Sigmoid colon (tissue), 6 donors: ENCODE measurements at regions not wholly inside any gene's neighbourhood (a gene's known extent, or its start where the extent isn't known, plus 50 kb on each side); places are given as distances from the start of the nearest gene placed in this dataset.
A peak's percentile ranks its signal among the peaks of the same experiment; 100 is the strongest.

Experiments used
- DNase-seq: peaks from one replicate; pipeline ENCODE4 v3.0.0-alpha.2; 2019
- H3K27ac ChIP-seq, 4 donors: fragments of 200-600 bp; sonication (generic); one replicate each; pipeline ENCODE4 v1.5.1; 2016 to 2019; ENCODE audit warnings: mild to moderate bottlenecking in 1 of 4
- H3K27me3 ChIP-seq, 3 donors: fragments of 200-600 bp; sonication (generic); one replicate each; pipeline ENCODE4 v1.5.1; 2019; ENCODE audit warnings: mild to moderate bottlenecking in 1 of 3
- H3K36me3 ChIP-seq, 4 donors: fragments of 200-600 bp; sonication (generic); one replicate each; pipeline ENCODE4 v1.5.1; 2016 to 2019
- H3K4me1 ChIP-seq, 4 donors: fragments of 200-600 bp; sonication (generic); one replicate each; pipeline ENCODE4 v1.5.1; 2017 to 2019
- H3K4me3 ChIP-seq, 4 donors: fragments of 200-600 bp; sonication (generic); one replicate each; pipeline ENCODE4 v1.5.1; 2017 to 2019; ENCODE audit warnings: mild to moderate bottlenecking in 2 of 4, moderate library complexity in 1 of 4
- H3K9me3 ChIP-seq, 4 donors: fragments of 200-600 bp in 3 of 4; sonication (generic) in 3 of 4; one replicate each; pipeline versions ENCODE4 v1.5.1 to v1.6.1; 2013 to 2019
- CTCF ChIP-seq, 4 experiments: fragments of 450-650 bp in 3 of 4; fragments of 200-600 bp in 1 of 4; IDR thresholded peaks; one replicate each; pipeline ENCODE4 v1.5.1; 2016 to 2019; ENCODE audit warnings: antibody characterized with exemption in 4 of 4, mild to moderate bottlenecking in 3 of 4, moderate library complexity in 2 of 4
- EP300 ChIP-seq, 4 donors: sonication (generic); formaldehyde crosslinking; IDR thresholded peaks; one replicate each; pipeline ENCODE4 v1.6.1; 2017; ENCODE audit warnings: antibody characterized with exemption in 4 of 4
- POLR2A ChIP-seq, 2 donors: fragments of 450-650 bp; IDR thresholded peaks; one replicate each; pipeline ENCODE4 v1.6.1; 2016; ENCODE audit warnings: antibody characterized with exemption in 2 of 2, mild to moderate bottlenecking in 2 of 2, moderate library complexity in 2 of 2
- POLR2AphosphoS5 ChIP-seq, 4 donors: sonication (generic); formaldehyde crosslinking; IDR thresholded peaks; one replicate each; pipeline ENCODE4 v1.6.1; 2017; ENCODE audit warnings: antibody characterized with exemption in 4 of 4
- WGBS, 2 donors: extraction: QIAGEN DNeasy Blood & Tissue Kit; methylation state at CpG; one replicate each; pipeline ENCODE4 v1.1.7; 2013; 5-methylcytosine and 5-hydroxymethylcytosine counted together
- intact Hi-C: fragments of 100-400 bp; cut with DNase I; formaldehyde crosslinking; loops from one replicate; pipeline ENCODE4 v1.15.1; 2023
- donor health status: healthy with polysubstance abuse.
- donor health status: healthy.

- H3K4me1 ChIP-seq: peaks cover 0 to 49% (median 38%) of the 10 kb centered on the region in 4 donors
- peaks cover 0 to 5% (median 3%) of the 10 kb centered on the region in 4 donors for H3K9me3 ChIP-seq
- intact Hi-C loops: loop anchor here (5.0 kb wide), 2 partner anchors 148 to 298 kb away; no protein-coding TSS in a partner anchor
- no peaks in the 10 kb centered on the region for H3K27me3 ChIP-seq
- H3K27ac ChIP-seq: peak overlapping the region in 1 of 4 donors; percentile 83
- TF ChIP-seq CTCF (IDR thresholded peaks at IDR 0.05) (no peak), POLR2A (IDR thresholded peaks at IDR 0.05) (no peak), POLR2AphosphoS5 (IDR thresholded peaks at IDR 0.05) (no peak), EP300 (IDR thresholded peaks at IDR 0.05) (no peak)
- no peaks in the 10 kb centered on the region for H3K36me3 ChIP-seq
- H3K4me3 ChIP-seq: no peak overlapping the region
- DNase-seq: no peak
These were observed 56.4 kb upstream of the RNU6-8 start for GRCh38 chr14:32259368-32260013.

GRCh38 chr14:32263939-32264567 is 61.0 kb upstream of the RNU6-8 start:
- H3K36me3 ChIP-seq: no peaks in the 10 kb centered on the region
- H3K9me3 ChIP-seq: peaks cover 0 to 5% (median 3%) of the 10 kb centered on the region in 4 donors
- H3K27ac ChIP-seq: no peak overlapping the region
- DNase-seq: no peak
- intact Hi-C loops: no loop called here
- 46 to 98% methylated on average over 1 of the region's 1 CpG for WGBS, 2 donors
- H3K4me1 ChIP-seq: peaks cover 0 to 9% (median 4%) of the 10 kb centered on the region in 4 donors
- TF ChIP-seq CTCF (IDR thresholded peaks at IDR 0.05): no peak
- no peaks in the 10 kb centered on the region for H3K27me3 ChIP-seq
- no peak overlapping the region for H3K4me3 ChIP-seq

- H3K4me1 ChIP-seq: no peaks in the 10 kb centered on the region
- H3K9me3 ChIP-seq: peaks cover 0 to 5% (median 3%) of the 10 kb centered on the region in 4 donors
- TF ChIP-seq POLR2AphosphoS5 (IDR thresholded peaks at IDR 0.05): no peak
- no peak for TF ChIP-seq EP300 (IDR thresholded peaks at IDR 0.05)
- TF ChIP-seq CTCF (IDR thresholded peaks at IDR 0.05): no peak
- TF ChIP-seq POLR2A (IDR thresholded peaks at IDR 0.05): no peak
- WGBS, 2 donors: 89 to 91% methylated on average over 2 of the region's 2 CpGs
- no peaks in the 10 kb centered on the region for H3K36me3 ChIP-seq
- no peak overlapping the region for H3K27ac ChIP-seq
- no peak overlapping the region for H3K4me3 ChIP-seq
- no peaks in the 10 kb centered on the region for H3K27me3 ChIP-seq
- DNase-seq: no peak
- intact Hi-C loops: no loop called here
These were observed 62.5 kb upstream of the RNU6-8 start for GRCh38 chr14:32265584-32265983.

GRCh38 chr14:32277998-32278397 is 51.1 kb upstream of the AKAP6 start:
- 94% methylated on average over 3 of the region's 3 CpGs for WGBS, 2 donors
- DNase-seq: no peak
- Histone ChIP-seq H3K4me3 (no peak overlapping the region), H3K36me3 (no peaks in the 10 kb centered on the region), H3K27ac (no peak overlapping the region), H3K27me3 (no peaks in the 10 kb centered on the region), H3K4me1 (no peaks in the 10 kb centered on the region), H3K9me3 (no peaks in the 10 kb centered on the region)
- TF ChIP-seq EP300 (IDR thresholded peaks at IDR 0.05) (no peak), POLR2AphosphoS5 (IDR thresholded peaks at IDR 0.05) (no peak), POLR2A (IDR thresholded peaks at IDR 0.05) (no peak), CTCF (IDR thresholded peaks at IDR 0.05) (no peak)
- intact Hi-C loops: no loop called here
